ENCODE measurements at regions not wholly inside any gene's neighbourhood (a gene's known extent, or its start where the extent isn't known, plus 50 kb on each side); places are given as distances from the start of the nearest gene placed in this dataset.
"Not testable (repeated sequence)": the region's sequence is repeated elsewhere in the genome, so short reads cannot be mapped to it uniquely, and the experiment has no call there.

- DNase-seq (no peak), ATAC-seq (no peak)
- intact Hi-C loops (cut with DNase I): no loop called here
Observed at GRCh38 chr12:113546916-113547863, 75.5 kb upstream of the LHX5 start.

- ATAC-seq (no peak), DNase-seq (no peak)
- intact Hi-C loops (cut with DNase I): no loop called here
Observed at GRCh38 chr12:113537751-113538087, 66.0 kb upstream of the LHX5 start.

- no peak for ATAC-seq
- intact Hi-C loops (cut with DNase I): no loop called here
- no peak for DNase-seq
Observed at GRCh38 chr12:113537046-113537750, 65.5 kb upstream of the LHX5 start.

- DNase-seq (no peak), ATAC-seq (no peak)
- intact Hi-C loops (cut with DNase I): no loop called here
Observed at GRCh38 chr12:113535100-113535499, 63.4 kb upstream of the LHX5 start.

GRCh38 chr12:113534555-113534954 is 62.9 kb upstream of the LHX5 start:
- intact Hi-C loops (cut with DNase I): no loop called here
- DNase-seq (no peak), ATAC-seq (no peak)

- no peak for ATAC-seq
- intact Hi-C loops (cut with DNase I): no loop called here
Observed at GRCh38 chr12:113533842-113534375, 62.2 kb upstream of the LHX5 start.

GRCh38 chr12:113532292-113532691 is 60.6 kb upstream of the LHX5 start:
- intact Hi-C loops (cut with DNase I): no loop called here
- no peak for ATAC-seq
- DNase-seq: no peak

More at GRCh38 chr12:113533842-113534375, 62.2 kb upstream of the LHX5 start:
- no peak for DNase-seq

GRCh38 chr12:113531073-113531472 is 59.4 kb upstream of the LHX5 start:
- DNase-seq; intact Hi-C loops (cut with DNase I); ATAC-seq: not testable (repeated sequence)

GRCh38 chr12:113528606-113529293 is 57.1 kb upstream of the LHX5 start:
- intact Hi-C loops (cut with DNase I): no loop called here
- ATAC-seq: no peak

GRCh38 chr12:113525066-113525465 is 53.4 kb upstream of the LHX5 start:
- ATAC-seq: no peak
- intact Hi-C loops (cut with DNase I): no loop called here
- no peak for DNase-seq

More at GRCh38 chr12:113528606-113529293, 57.1 kb upstream of the LHX5 start:
- no peak for DNase-seq

- intact Hi-C loops (cut with DNase I): no loop called here
- ATAC-seq (no peak), DNase-seq (no peak)
Observed at GRCh38 chr12:113524495-113524894, 52.8 kb upstream of the LHX5 start.

GRCh38 chr12:113521708-113522107 is 50.0 kb upstream of the LHX5 start:
- DNase-seq: no peak
- ATAC-seq: no peak
- intact Hi-C loops (cut with DNase I): no loop called here

Measured in left cardiac atrium (tissue), 4 donors.